Glutamatergic neuron (in vitro differentiated cells): ENCODE measurements at regions not wholly inside any gene's neighbourhood (a gene's known extent, or its start where the extent isn't known, plus 50 kb on each side); places are given as distances from the start of the nearest gene placed in this dataset.

ENCODE experiments used
- DNase-seq: peaks from one replicate; pipeline ENCODE4 v3.0.0; 2022
- H3K27ac Mint-ChIP-seq: one replicate; pipeline ENCODE4 v1.8.0; 2020; ENCODE audit warnings: mild to moderate bottlenecking, mixed read lengths, inconsistent platforms; ENCODE audit not compliant: unreplicated experiment
- H3K27me3 Mint-ChIP-seq: one replicate; pipeline ENCODE4 v1.8.0; 2020; ENCODE audit warnings: mild to moderate bottlenecking, moderate library complexity, mixed read lengths, inconsistent platforms; ENCODE audit not compliant: unreplicated experiment
- H3K36me3 Mint-ChIP-seq: one replicate; pipeline ENCODE4 v1.8.0; 2020; ENCODE audit warnings: mild to moderate bottlenecking, mixed read lengths, inconsistent platforms; ENCODE audit not compliant: unreplicated experiment
- H3K4me1 Mint-ChIP-seq: one replicate; pipeline ENCODE4 v1.8.0; 2020; ENCODE audit warnings: mild to moderate bottlenecking, low read depth, mixed read lengths, inconsistent platforms; ENCODE audit not compliant: unreplicated experiment
- H3K4me3 Mint-ChIP-seq: one replicate; pipeline ENCODE4 v1.8.0; 2020; ENCODE audit warnings: mild to moderate bottlenecking, mixed read lengths, inconsistent platforms; ENCODE audit not compliant: unreplicated experiment
- H3K9me3 Mint-ChIP-seq: one replicate; pipeline ENCODE4 v1.8.0; 2020; ENCODE audit warnings: mild to moderate bottlenecking, moderate library complexity, mixed read lengths, inconsistent platforms; ENCODE audit not compliant: unreplicated experiment
- TF ChIP-seq, protein P1 (sequence below): fragments of 200-600 bp; sonication (generic); IDR thresholded peaks from one replicate; pipeline ENCODE4 v1.5.0; 2021; ENCODE audit not compliant: partially characterized antibody, unreplicated experiment

DNA sequence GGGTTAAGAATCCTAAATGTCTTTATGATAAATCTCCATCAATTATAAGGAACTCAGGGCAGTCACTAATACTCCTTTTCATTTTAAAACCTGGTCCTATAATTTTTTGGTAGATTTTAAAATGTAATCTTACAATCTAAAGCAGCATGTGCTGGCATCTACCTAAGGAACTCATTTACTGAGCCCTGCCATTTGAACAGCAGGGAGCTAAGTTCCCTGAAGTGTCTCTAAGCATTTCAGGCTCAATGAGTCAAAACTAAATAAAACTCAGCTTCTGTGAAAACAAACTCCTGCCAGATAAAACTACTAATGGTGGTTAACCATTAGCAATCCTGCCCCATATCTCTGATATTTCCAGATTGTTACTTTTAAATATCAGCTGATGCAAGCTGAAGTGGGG, 1371.8 kb upstream of the PRMT6 start:
- TF ChIP-seq, protein P1, sequence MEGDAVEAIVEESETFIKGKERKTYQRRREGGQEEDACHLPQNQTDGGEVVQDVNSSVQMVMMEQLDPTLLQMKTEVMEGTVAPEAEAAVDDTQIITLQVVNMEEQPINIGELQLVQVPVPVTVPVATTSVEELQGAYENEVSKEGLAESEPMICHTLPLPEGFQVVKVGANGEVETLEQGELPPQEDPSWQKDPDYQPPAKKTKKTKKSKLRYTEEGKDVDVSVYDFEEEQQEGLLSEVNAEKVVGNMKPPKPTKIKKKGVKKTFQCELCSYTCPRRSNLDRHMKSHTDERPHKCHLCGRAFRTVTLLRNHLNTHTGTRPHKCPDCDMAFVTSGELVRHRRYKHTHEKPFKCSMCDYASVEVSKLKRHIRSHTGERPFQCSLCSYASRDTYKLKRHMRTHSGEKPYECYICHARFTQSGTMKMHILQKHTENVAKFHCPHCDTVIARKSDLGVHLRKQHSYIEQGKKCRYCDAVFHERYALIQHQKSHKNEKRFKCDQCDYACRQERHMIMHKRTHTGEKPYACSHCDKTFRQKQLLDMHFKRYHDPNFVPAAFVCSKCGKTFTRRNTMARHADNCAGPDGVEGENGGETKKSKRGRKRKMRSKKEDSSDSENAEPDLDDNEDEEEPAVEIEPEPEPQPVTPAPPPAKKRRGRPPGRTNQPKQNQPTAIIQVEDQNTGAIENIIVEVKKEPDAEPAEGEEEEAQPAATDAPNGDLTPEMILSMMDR = no peak
- Mint-ChIP-seq H3K4me1 (no peaks in the 10 kb centered on the region), H3K4me3 (no peak overlapping the region), H3K27me3 (peaks cover 3% of the 10 kb centered on the region), H3K36me3 (no peaks in the 10 kb centered on the region), H3K27ac (no peak overlapping the region), H3K9me3 (no peaks in the 10 kb centered on the region)
- DNase-seq = no peak

DNA sequence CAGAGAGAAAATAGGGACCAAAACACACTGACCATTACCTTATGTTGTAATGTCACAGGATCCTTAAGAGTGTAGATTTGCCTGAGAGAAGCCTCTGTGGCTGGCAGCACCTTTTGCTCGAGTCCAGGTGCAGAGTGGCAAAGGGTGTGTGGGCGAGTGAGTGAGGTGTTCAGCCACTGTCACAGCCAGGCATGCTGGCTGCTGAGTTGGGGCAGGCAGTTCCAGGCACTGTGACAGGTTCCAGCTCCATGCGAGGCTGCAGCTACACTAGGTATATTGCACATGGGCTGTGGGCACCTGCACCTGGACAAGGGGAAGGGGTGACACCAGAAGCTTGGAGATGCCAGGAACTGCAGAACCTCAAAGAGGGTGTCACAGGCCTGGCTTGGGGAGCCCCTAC, 1370.4 kb upstream of the PRMT6 start:
- TF ChIP-seq, protein P1 = no peak
- Mint-ChIP-seq H3K36me3 (no peaks in the 10 kb centered on the region), H3K4me1 (no peaks in the 10 kb centered on the region), H3K9me3 (no peaks in the 10 kb centered on the region), H3K27ac (no peak overlapping the region), H3K27me3 (peaks cover 3% of the 10 kb centered on the region), H3K4me3 (no peak overlapping the region)
- DNase-seq = no peak

DNA sequence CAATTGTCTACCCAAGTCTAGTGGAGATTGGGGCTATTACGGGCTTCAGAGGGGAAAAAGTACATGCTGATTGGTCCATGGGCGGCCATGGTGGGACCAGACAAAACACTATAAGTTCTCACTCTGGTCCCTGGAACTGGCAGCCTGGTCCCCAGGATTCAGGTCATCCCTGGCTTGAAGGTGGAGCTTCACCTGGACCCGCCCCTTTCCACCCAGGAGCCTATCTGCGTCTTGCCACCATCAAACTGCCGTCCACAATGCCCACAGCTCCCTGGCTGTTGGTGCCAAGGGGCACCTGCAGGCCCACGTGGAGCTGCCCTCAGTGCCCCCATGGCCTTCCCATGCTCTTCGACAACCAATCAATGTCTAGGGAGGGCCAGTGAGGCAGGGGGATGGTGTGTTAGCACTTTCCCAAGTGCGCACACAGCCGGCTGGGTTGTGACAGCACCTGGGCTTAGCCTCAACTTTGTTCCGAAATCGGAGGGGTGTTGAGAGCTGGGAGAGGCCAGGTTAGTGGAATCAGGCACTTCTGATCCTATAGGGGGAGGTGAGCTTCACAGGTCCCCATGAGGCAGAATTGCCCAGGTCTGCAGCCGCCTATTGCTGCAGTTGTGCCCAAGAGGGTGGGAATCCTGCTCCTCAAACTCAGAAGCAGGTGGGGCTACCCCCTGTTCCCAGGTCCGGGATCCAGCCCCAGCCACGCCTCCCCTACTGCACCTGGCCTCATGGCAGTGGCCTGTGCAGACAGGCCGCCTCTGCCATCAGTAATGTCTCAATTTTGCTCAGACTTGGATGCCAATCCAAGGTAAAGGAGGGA, 1369.4 kb upstream of the PRMT6 start:
- H3K4me3 Mint-ChIP-seq = no peak overlapping the region
- no peak for DNase-seq
- no peak overlapping the region for H3K27ac Mint-ChIP-seq
- TF ChIP-seq, protein P1 = no peak
- no peaks in the 10 kb centered on the region for H3K4me1 Mint-ChIP-seq
- H3K9me3 Mint-ChIP-seq = no peaks in the 10 kb centered on the region
- peaks cover 3% of the 10 kb centered on the region for H3K27me3 Mint-ChIP-seq
- H3K36me3 Mint-ChIP-seq = no peaks in the 10 kb centered on the region

DNA sequence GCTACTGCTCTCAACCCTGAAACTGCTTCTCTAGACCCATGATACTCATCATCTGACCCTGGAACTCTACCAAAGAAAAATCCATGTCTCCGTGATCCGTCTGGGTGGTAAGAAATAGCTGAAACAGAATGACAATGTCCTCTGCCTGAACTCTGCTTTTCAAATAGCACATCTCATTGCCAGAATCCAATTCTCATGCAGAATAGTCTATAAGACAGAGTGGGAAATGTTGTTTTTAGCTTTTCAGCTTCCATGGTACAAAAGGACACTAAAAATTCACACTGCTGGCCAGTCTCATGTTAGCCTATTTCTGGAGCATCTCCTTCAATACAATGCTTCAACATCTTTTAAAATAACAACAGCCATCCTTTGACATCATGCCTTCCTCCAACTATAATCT, 1355.8 kb upstream of the PRMT6 start:
- Mint-ChIP-seq H3K4me1 (no peaks in the 10 kb centered on the region), H3K9me3 (no peaks in the 10 kb centered on the region), H3K4me3 (no peak overlapping the region), H3K36me3 (no peaks in the 10 kb centered on the region), H3K27ac (no peak overlapping the region), H3K27me3 (no peaks in the 10 kb centered on the region)
- TF ChIP-seq, protein P1 = no peak
- no peak for DNase-seq

DNA sequence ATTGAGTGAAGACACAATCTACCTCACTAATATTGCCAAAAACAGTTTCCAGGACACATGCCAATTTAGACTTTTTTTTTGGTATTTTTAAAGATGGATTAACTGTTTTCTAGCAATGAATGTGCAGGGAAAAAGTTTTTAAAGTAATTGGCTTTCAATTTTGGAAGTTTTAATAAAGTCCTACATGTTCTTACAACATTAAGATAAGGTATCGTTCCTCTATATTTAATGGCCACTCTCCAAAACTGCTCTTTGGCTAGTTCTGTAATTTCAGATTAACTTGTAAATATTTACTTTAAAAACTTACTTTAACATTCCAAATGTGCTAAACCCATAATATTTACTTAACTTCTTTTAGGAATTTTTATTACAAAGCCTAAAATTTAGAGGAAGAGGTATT, 1332.2 kb upstream of the PRMT6 start:
- no peaks in the 10 kb centered on the region for H3K4me1 Mint-ChIP-seq
- H3K9me3 Mint-ChIP-seq = no peaks in the 10 kb centered on the region
- no peak overlapping the region for H3K4me3 Mint-ChIP-seq
- peaks cover 2% of the 10 kb centered on the region for H3K27me3 Mint-ChIP-seq
- H3K36me3 Mint-ChIP-seq = no peaks in the 10 kb centered on the region
- TF ChIP-seq, protein P1 = no peak
- DNase-seq = no peak
- H3K27ac Mint-ChIP-seq = no peak overlapping the region
